Stimulated activated CD4-positive, alpha-beta T cell treated with anti-CD3 and anti-CD28 coated beads, Interleukin-1b, Interleukin-23, amount 100 ng/mL, for 4 hours (primary cell): ENCODE measurements at regions not wholly inside any gene's neighbourhood (a gene's known extent, or its start where the extent isn't known, plus 50 kb on each side); places are given as distances from the start of the nearest gene placed in this dataset.

Experiments
- DNase-seq, 2 donors: peaks; one replicate each; pipeline ENCODE4 v3.0.0-alpha.2; 2020; ENCODE audit warnings: low read depth in 2 of 2

DNA sequence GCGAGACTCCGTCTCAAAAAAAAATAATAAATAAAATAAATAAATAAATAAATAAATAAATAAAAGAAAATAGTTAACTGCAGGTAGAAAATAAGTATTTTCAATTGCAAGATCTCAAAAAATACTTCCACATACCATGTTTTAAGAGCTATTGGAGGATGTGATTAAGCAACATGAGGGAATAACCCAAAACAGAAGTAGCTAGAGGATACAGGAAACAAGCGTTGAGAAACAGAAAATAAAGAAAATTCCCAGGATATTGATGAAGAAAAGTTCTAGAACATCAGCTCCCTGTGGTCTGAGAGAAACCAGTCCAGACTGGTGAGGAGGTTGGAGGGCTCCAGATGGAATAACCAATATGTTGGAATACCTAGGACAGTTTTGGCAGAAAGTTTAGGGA is 57.3 kb upstream of the RND3 start:
- no peak for DNase-seq

- no peak for DNase-seq
These were observed 55.2 kb upstream of the RND3 start for GRCh38 chr2:150542692-150543091.

- DNase-seq, result no peak
These were observed 54.7 kb upstream of the RND3 start for GRCh38 chr2:150542172-150542571.

DNA sequence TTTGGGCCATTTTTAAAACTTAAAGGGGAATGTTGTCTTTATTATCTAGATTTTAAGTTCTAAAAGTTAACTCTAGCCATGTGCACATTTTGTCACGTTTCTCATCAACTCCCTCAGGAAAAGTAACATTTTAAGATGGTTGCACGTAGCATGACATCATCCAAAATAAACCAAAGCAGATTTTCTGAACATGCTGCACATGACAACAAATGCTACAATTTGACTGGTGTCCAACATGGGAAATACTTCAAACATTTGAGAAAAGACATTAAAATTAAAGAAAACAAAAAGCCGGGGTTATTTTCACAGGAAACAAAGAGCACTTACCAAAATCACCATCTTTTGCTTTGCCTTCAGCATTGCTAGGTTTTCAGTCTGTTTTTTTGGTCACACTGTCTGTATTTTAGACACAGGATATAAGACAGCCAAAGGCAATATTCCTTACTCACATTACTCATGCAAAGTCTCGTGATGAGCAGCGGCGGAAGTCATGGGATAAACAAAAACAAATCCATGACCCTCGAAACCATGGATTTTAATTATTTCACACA is 51.3 kb upstream of the RND3 start:
- DNase-seq, result no peak
